Adipose tissue (tissue), 3 donors: ENCODE measurements at regions not wholly inside any gene's neighbourhood (a gene's known extent, or its start where the extent isn't known, plus 50 kb on each side); places are given as distances from the start of the nearest gene placed in this dataset.

Experiments used
- H3K27ac ChIP-seq: one replicate; pipeline ENCODE4 v1.5.1; 2013; ENCODE audit warnings: low read depth, low read length
- WGBS, 3 donors: extraction: QIAGEN DNeasy Blood & Tissue Kit; methylation state at CpG; one replicate each; pipeline ENCODE4 v1.1.7; 2013; 5-methylcytosine and 5-hydroxymethylcytosine counted together
- donor health status: healthy with polysubstance abuse.
- donor health status: Bipolar disorder and iron deficiency.
- donor health status: healthy.

- WGBS, 3 donors: 73 to 87% (median 84%) methylated on average over 14 of the region's 14 CpGs
- H3K27ac ChIP-seq: no peak overlapping the region
Observed at GRCh38 chr20:58075586-58076345, 152.7 kb downstream of the ANKRD60 start.

- 52 to 67% (median 61%) methylated on average over 10 of the region's 10 CpGs for WGBS, 3 donors
- H3K27ac ChIP-seq: no peak overlapping the region
Observed at GRCh38 chr20:58073945-58074856, 154.3 kb downstream of the ANKRD60 start.

GRCh38 chr20:58072695-58073671, 155.5 kb downstream of the ANKRD60 start:
- WGBS, 3 donors: 73 to 88% (median 85%) methylated on average over 15 of the region's 15 CpGs
- H3K27ac ChIP-seq: no peak overlapping the region

- 70 to 93% (median 78%) methylated on average over 3 of the region's 3 CpGs for WGBS, 3 donors
- H3K27ac ChIP-seq: no peak overlapping the region
Observed at GRCh38 chr20:58071991-58072390, 156.5 kb downstream of the ANKRD60 start.

GRCh38 chr20:58071298-58071697, 157.2 kb downstream of the ANKRD60 start:
- H3K27ac ChIP-seq: no peak overlapping the region

- H3K27ac ChIP-seq: no peak overlapping the region
- 75 to 87% (median 81%) methylated on average over 11 of the region's 11 CpGs for WGBS, 3 donors
Observed at GRCh38 chr20:58070664-58071196, 157.7 kb downstream of the ANKRD60 start.

- WGBS, 3 donors: 71 to 92% (median 90%) methylated on average over 16 of the region's 16 CpGs
- H3K27ac ChIP-seq: no peak overlapping the region
Observed at GRCh38 chr20:58069796-58070663, 158.4 kb downstream of the ANKRD60 start.

- no peak overlapping the region for H3K27ac ChIP-seq
- WGBS, 3 donors: 65 to 92% (median 92%) methylated on average over 12 of the region's 12 CpGs
Observed at GRCh38 chr20:58069207-58069606, 159.2 kb downstream of the ANKRD60 start.

- no peak overlapping the region for H3K27ac ChIP-seq
- WGBS, 3 donors: 59 to 74% (median 72%) methylated on average over 6 of the region's 6 CpGs
Observed at GRCh38 chr20:58065508-58066361, 162.7 kb downstream of the ANKRD60 start.

GRCh38 chr20:58064411-58065010, 163.9 kb downstream of the ANKRD60 start:
- WGBS, 3 donors: 75 to 89% (median 87%) methylated on average over 5 of the region's 5 CpGs
- H3K27ac ChIP-seq: no peak overlapping the region

GRCh38 chr20:58059260-58059544, 169.3 kb downstream of the ANKRD60 start:
- 61 to 92% (median 79%) methylated on average over 1 of the region's 1 CpG for WGBS, 3 donors
- H3K27ac ChIP-seq: no peak overlapping the region

- H3K27ac ChIP-seq: no peak overlapping the region
- WGBS, 3 donors: 59 to 80% (median 80%) methylated on average over 8 of the region's 8 CpGs
Observed at GRCh38 chr20:58058421-58059259, 169.8 kb downstream of the ANKRD60 start.

GRCh38 chr20:58056921-58057686, 171.3 kb downstream of the ANKRD60 start:
- no peak overlapping the region for H3K27ac ChIP-seq
- 73 to 91% (median 90%) methylated on average over 7 of the region's 7 CpGs for WGBS, 3 donors

- 81 to 95% (median 95%) methylated on average over 10 of the region's 10 CpGs for WGBS, 3 donors
- H3K27ac ChIP-seq: no peak overlapping the region
Observed at GRCh38 chr20:58056021-58056591, 172.3 kb downstream of the ANKRD60 start.
